Iris pigment epithelial cell (primary cell): ENCODE measurements at regions not wholly inside any gene's neighbourhood (a gene's known extent, or its start where the extent isn't known, plus 50 kb on each side); places are given as distances from the start of the nearest gene placed in this dataset.
"Not testable (repeated sequence)": the region's sequence is repeated elsewhere in the genome, so short reads cannot be mapped to it uniquely, and the experiment has no call there.

ENCODE experiments used
- DNase-seq: peaks from one replicate; pipeline ENCODE4 v3.0.0-alpha.2; 2011; ENCODE audit warnings: low read depth

DNA sequence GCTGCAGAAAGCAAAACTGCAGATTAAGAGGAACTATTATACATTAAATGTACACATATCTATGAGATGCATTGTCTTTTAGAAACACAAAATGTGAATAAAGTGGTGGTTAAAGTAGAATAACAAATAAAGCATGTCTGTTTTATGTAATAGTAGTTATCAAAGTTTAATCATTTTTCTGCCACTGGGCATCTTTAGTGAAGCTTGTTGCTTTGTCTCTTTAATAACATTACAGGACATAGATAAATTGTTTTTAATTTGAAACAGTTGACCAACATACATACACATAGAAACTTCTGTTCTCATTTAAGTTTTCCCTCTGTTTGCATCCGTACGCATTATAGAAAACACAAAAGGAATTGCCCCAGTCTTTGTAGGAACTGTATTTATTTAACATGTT, 1700.0 kb upstream of the ADGRL3 start:
- no peak for DNase-seq

- DNase-seq: no peak
Observed at GRCh38 chr4:59503731-59504130, 1696.4 kb upstream of the ADGRL3 start.

- peak; percentile 66 for DNase-seq
Observed at GRCh38 chr4:59511809-59512208, 1688.3 kb upstream of the ADGRL3 start.

DNA sequence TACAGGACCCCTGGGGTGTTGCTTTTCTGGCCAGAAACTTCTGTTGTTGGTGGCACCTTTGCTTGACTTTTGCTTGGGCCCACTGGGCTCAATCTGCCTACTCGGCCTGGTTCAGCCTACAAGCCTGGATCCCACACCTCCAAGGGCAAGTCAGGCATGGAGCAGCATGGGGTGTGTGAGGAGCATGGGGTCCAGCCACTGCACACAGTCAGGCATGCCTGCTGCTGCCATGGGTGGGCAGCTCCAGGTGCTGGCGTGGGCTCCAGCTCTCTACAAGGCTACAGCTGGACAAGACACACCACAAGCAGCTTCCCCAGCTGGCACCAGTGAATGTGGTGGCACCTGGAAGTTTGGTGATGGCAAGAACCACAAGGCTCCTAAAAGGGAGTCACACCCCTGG, 1683.1 kb upstream of the ADGRL3 start:
- no peak for DNase-seq

DNA sequence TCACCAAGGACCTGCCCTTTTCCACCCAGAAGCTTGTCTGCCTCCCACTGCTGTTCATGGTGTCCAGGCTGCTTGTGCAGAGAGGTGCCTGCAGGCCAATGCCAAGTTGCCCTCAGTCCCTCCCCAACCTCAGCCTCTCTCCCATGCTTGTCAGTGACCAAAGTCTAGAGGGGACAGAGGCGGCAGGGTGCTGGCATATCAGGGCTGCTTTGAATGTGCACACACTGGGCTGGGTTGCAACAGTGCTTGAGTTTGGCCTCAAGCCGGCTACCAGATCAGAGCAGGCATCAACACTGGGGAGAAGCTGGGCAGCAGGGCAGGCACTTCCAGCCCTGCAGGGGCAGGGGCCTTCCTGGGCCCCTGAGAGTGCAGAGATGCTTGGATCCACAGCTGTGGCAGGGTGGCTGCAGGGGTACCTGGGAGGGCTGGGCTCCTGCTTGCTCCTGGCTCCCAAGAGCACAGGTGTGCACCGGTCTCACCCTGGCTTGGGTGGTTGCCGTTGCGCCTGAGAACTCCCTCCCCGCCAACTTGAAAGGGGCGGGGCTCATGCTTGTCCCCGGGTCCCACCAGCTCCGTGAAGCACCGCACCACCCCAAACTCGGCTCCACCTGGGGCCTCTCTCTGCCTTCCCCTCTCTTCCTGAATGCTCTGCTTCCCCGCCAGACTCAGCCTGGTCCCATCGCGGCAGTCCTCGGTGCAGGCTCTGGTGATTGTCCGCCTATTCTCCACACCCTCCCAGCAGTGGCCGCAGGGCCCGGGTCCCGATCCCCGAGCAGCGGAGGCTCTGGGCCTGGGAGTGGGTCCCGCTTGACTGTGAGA, 1681.9 kb upstream of the ADGRL3 start:
- no peak for DNase-seq

- no peak for DNase-seq
Observed at GRCh38 chr4:59525885-59526284, 1674.2 kb upstream of the ADGRL3 start.

DNA sequence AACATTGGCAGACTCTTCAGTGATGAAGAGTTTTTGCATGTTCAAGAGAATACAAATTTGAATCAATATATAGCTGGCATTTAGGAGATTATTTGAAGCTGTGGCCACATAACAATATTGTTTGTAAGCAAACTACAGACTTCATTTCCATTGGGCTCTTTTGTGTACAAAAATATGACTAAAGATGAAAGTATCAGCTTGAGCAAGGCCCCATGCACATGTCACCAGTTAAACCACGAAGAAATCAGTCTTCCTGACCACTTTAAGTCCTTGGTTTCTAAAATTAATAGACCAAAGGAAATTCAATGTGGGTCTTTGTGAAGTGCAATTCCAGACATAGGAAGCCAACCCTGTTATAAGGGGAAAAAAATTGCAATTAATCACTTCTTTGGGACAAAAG, 1664.6 kb upstream of the ADGRL3 start:
- DNase-seq: no peak

- no peak for DNase-seq
Observed at GRCh38 chr4:59536428-59536827, 1663.7 kb upstream of the ADGRL3 start.

GRCh38 chr4:59537246-59537886, 1662.8 kb upstream of the ADGRL3 start:
- DNase-seq: peak; percentile 3

- no peak for DNase-seq
Observed at GRCh38 chr4:59539401-59539800, 1660.7 kb upstream of the ADGRL3 start.

DNA sequence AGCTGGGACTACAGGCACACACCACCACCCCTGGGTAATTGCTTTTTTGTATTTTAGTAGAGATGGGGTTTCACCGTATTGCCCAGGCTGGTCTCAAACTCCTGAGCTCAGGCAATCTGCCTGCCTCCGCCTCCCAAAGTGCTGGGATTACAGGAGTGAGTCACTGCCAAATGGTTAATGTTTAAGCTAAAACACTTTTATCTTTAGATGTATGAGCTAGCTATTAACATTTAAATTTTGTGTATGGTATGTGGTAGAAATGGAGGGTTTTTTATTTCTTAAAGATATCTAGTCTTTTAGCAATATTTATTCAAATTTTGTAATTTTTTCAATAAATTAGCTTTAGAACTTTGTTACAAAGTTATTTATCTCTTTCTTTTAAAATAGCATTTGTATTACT, 1659.8 kb upstream of the ADGRL3 start:
- DNase-seq: no peak

GRCh38 chr4:59553063-59553720, 1646.9 kb upstream of the ADGRL3 start:
- peak; percentile 47 for DNase-seq

GRCh38 chr4:59553721-59554091, 1646.4 kb upstream of the ADGRL3 start:
- peak; percentile 73 for DNase-seq

- not testable (repeated sequence) for DNase-seq
Observed at GRCh38 chr4:59556191-59556590, 1643.9 kb upstream of the ADGRL3 start.

DNA sequence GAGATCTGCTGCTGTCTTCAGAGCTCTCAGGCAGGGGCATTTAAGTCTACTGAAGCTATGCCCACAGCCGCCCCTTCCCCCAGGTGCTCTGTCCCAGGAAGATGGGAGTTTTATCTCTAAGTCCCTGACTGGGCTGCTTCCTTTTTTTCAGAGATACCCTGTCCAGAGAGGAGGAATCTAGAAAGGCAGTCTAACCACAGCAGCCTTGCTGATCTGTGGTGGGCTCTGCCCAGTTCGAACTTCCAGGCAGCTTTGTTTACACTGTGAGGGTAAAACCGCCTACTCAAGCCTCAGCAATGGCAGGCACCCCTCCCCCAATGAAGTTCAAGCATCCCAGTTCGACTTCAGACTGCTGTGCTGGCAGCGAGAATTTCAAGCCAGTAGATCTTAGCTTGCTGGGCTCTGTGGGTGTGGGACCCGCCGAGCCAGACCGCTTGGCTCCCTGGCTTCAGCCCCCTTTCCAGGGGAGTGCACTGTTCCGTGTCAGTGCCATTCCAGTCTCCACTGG, 1639.9 kb upstream of the ADGRL3 start:
- not testable (repeated sequence) for DNase-seq

GRCh38 chr4:59565836-59566235, 1634.3 kb upstream of the ADGRL3 start:
- DNase-seq: no peak

GRCh38 chr4:59570860-59571476, 1629.2 kb upstream of the ADGRL3 start:
- DNase-seq: no peak

DNA sequence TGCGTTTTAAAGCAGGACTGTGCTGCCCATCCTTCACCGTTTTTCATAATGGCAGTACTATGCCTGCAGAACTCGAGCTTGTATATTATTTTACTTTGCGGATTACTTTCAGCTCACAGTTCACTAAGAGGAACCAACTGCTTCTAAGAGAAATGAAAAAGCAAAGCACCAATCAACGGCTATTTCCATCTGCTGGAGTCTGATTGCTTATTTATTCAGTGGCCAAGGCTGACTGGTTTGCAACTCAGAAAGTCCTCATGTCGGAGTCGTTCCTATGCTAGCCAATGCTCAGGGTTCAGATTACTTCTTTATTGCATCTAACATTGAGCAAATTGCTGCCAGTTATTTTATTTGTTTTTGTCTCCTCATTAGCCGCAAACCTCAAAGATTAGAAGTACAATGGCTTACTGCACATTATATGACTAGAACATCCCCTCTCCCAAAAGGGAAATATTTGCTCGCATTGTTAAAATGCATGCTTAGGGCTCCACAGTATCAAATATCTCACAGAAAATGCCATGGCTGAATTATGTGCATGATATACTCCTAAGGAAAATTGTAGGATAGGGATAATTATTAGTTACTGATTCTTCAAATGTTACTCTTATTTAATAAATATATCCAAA, 1628.2 kb upstream of the ADGRL3 start:
- no peak for DNase-seq

DNA sequence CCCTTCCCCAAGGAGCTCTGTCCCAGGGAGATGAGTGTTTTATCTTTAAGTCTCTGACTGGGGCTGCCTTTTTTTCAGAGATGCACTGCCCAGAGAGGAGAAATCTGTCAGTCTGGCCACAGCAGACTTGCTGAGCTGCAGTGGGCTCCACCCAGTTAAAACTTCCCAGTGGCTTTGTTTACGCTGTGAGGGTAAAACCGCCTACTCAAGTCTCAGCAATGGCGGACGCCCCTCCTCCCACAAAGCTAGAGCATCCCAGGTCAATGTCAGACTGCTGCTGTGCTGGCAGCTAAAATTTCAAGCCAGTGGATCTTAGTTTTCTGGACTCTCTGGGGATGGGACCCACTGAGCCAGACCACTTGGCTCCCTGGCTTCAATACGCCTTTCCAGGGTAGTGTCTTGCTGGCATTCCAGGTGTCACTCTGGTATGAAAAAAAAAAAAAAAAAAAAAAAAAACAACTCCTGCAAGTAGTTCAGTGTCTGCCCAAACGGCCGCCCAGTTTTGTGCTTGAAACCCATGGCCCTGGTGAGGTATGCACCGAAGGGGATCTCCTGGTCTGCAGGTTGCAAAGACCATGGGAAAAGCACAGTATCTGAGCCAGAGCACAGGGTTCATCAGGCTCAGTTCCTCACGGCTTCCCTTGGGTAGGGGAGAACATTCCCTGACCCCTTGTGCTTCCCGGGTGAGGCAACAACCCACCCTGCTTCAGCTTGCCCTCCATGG, 1616.1 kb upstream of the ADGRL3 start:
- no peak for DNase-seq

GRCh38 chr4:59597536-59598329, 1602.4 kb upstream of the ADGRL3 start:
- peak; percentile 8 for DNase-seq

- DNase-seq: no peak
Observed at GRCh38 chr4:59598330-59598618, 1601.9 kb upstream of the ADGRL3 start.
